ENCODE measurements at regions not wholly inside any gene's neighbourhood (a gene's known extent, or its start where the extent isn't known, plus 50 kb on each side); places are given as distances from the start of the nearest gene placed in this dataset.
"Not testable (repeated sequence)": the region's sequence is repeated elsewhere in the genome, so short reads cannot be mapped to it uniquely, and the experiment has no call there.

GRCh38 chr1:238350471-238350870 lies 459.7 kb upstream of the ZP4 start:
- intact Hi-C loops (cut with DNase I, micrococcal nuclease), result no loop called here
- H3K36me3 Mint-ChIP-seq (ENCODE audit: low read depth), result no peaks in the 10 kb centered on the region
- H3K27ac Mint-ChIP-seq, result no peak overlapping the region
- no peaks in the 10 kb centered on the region for H3K27me3 Mint-ChIP-seq
- DNase-seq (no peak), ATAC-seq (no peak)
- peaks cover 4% of the 10 kb centered on the region for H3K9me3 Mint-ChIP-seq (ENCODE audit: low read depth)
- ChIA-PET CTCF (no interaction called here), POLR2A (no interaction called here)
- H3K4me3 Mint-ChIP-seq, result no peak overlapping the region
- H3K4me1 Mint-ChIP-seq, result no peaks in the 10 kb centered on the region

GRCh38 chr1:238346340-238346739 lies 455.6 kb upstream of the ZP4 start:
- Mint-ChIP-seq H3K36me3 (ENCODE audit: low read depth) (no peaks in the 10 kb centered on the region), H3K4me1 (no peaks in the 10 kb centered on the region), H3K27me3 (no peaks in the 10 kb centered on the region), H3K4me3 (no peak overlapping the region), H3K9me3 (ENCODE audit: low read depth) (no peaks in the 10 kb centered on the region), H3K27ac (no peak overlapping the region)
- CTCF ChIA-PET, result no interaction called here
- intact Hi-C loops (cut with DNase I, micrococcal nuclease), result no loop called here
- DNase-seq, result no peak
- POLR2A ChIA-PET, result no interaction called here
- no peak for ATAC-seq

GRCh38 chr1:238345837-238346236 lies 455.1 kb upstream of the ZP4 start:
- Mint-ChIP-seq H3K4me1 (no peaks in the 10 kb centered on the region), H3K4me3 (no peak overlapping the region), H3K27ac (no peak overlapping the region), H3K27me3 (no peaks in the 10 kb centered on the region), H3K36me3 (ENCODE audit: low read depth) (no peaks in the 10 kb centered on the region), H3K9me3 (ENCODE audit: low read depth) (no peaks in the 10 kb centered on the region)
- ATAC-seq (no peak), DNase-seq (no peak)
- POLR2A ChIA-PET, result no interaction called here
- CTCF ChIA-PET, result interaction anchor here (0.5 kb wide), 1 partner anchor 712 kb away, joined by 4 read pairs; no protein-coding TSS in a partner anchor
- intact Hi-C loops (cut with DNase I, micrococcal nuclease), result no loop called here

GRCh38 chr1:238343852-238344251 lies 453.1 kb upstream of the ZP4 start:
- DNase-seq (no peak), ATAC-seq (no peak)
- intact Hi-C loops (cut with DNase I, micrococcal nuclease), result no loop called here
- no peaks in the 10 kb centered on the region for H3K9me3 Mint-ChIP-seq (ENCODE audit: low read depth)
- POLR2A ChIA-PET, result no interaction called here
- no peaks in the 10 kb centered on the region for H3K36me3 Mint-ChIP-seq (ENCODE audit: low read depth)
- no peak overlapping the region for H3K4me3 Mint-ChIP-seq
- H3K27ac Mint-ChIP-seq, result no peak overlapping the region
- H3K4me1 Mint-ChIP-seq, result no peaks in the 10 kb centered on the region
- CTCF ChIA-PET, result no interaction called here
- H3K27me3 Mint-ChIP-seq, result no peaks in the 10 kb centered on the region

- Mint-ChIP-seq H3K4me1 (no peaks in the 10 kb centered on the region), H3K27ac (no peak overlapping the region), H3K27me3 (no peaks in the 10 kb centered on the region), H3K4me3 (no peak overlapping the region), H3K36me3 (ENCODE audit: low read depth) (no peaks in the 10 kb centered on the region), H3K9me3 (ENCODE audit: low read depth) (peaks cover 12% of the 10 kb centered on the region)
- ATAC-seq (no peak), DNase-seq (no peak)
- ChIA-PET CTCF (no interaction called here), POLR2A (no interaction called here)
- intact Hi-C loops (cut with DNase I, micrococcal nuclease), result no loop called here
Measured at GRCh38 chr1:238341395-238341794, 450.7 kb upstream of the ZP4 start.

- intact Hi-C loops (cut with DNase I, micrococcal nuclease), result no loop called here
- no peak overlapping the region for H3K27ac Mint-ChIP-seq
- POLR2A ChIA-PET, result no interaction called here
- H3K9me3 Mint-ChIP-seq (ENCODE audit: low read depth), result peaks cover 14% of the 10 kb centered on the region
- H3K27me3 Mint-ChIP-seq, result no peaks in the 10 kb centered on the region
- H3K4me1 Mint-ChIP-seq, result no peaks in the 10 kb centered on the region
- CTCF ChIA-PET, result no interaction called here
- no peak overlapping the region for H3K4me3 Mint-ChIP-seq
- no peak for DNase-seq
- ATAC-seq, result no peak
- H3K36me3 Mint-ChIP-seq (ENCODE audit: low read depth), result no peaks in the 10 kb centered on the region
Measured at GRCh38 chr1:238340989-238341388, 450.3 kb upstream of the ZP4 start.

- CTCF ChIA-PET, result no interaction called here
- Mint-ChIP-seq H3K27me3 (no peaks in the 10 kb centered on the region), H3K4me3 (no peak overlapping the region), H3K27ac (no peak overlapping the region), H3K9me3 (ENCODE audit: low read depth) (peaks cover 14% of the 10 kb centered on the region), H3K4me1 (no peaks in the 10 kb centered on the region), H3K36me3 (ENCODE audit: low read depth) (no peaks in the 10 kb centered on the region)
- no peak for DNase-seq
- intact Hi-C loops (cut with DNase I, micrococcal nuclease), result no loop called here
- POLR2A ChIA-PET, result no interaction called here
- ATAC-seq, result no peak
Measured at GRCh38 chr1:238336531-238336930, 445.8 kb upstream of the ZP4 start.

- Mint-ChIP-seq H3K4me3 (no peak overlapping the region), H3K4me1 (no peaks in the 10 kb centered on the region), H3K9me3 (ENCODE audit: low read depth) (peaks cover 14% of the 10 kb centered on the region), H3K27ac (no peak overlapping the region), H3K27me3 (no peaks in the 10 kb centered on the region), H3K36me3 (ENCODE audit: low read depth) (no peaks in the 10 kb centered on the region)
- ATAC-seq (no peak), DNase-seq (no peak)
- ChIA-PET POLR2A (no interaction called here), CTCF (interaction anchor here (1.6 kb wide), 1 partner anchor 9 kb away, joined by 3 read pairs; no protein-coding TSS in a partner anchor)
- intact Hi-C loops (cut with DNase I, micrococcal nuclease), result no loop called here
Measured at GRCh38 chr1:238334170-238334569, 443.4 kb upstream of the ZP4 start.

GRCh38 chr1:238331557-238331956 lies 440.8 kb upstream of the ZP4 start:
- POLR2A ChIA-PET, result no interaction called here
- Mint-ChIP-seq H3K9me3 (ENCODE audit: low read depth) (peaks cover 11% of the 10 kb centered on the region), H3K27me3 (no peaks in the 10 kb centered on the region), H3K27ac (no peak overlapping the region), H3K4me3 (no peak overlapping the region), H3K36me3 (ENCODE audit: low read depth) (no peaks in the 10 kb centered on the region), H3K4me1 (no peaks in the 10 kb centered on the region)
- CTCF ChIA-PET, result no interaction called here
- DNase-seq (no peak), ATAC-seq (no peak)
- intact Hi-C loops (cut with DNase I, micrococcal nuclease), result no loop called here

GRCh38 chr1:238329671-238330070 lies 438.9 kb upstream of the ZP4 start:
- no peak for ATAC-seq
- no peaks in the 10 kb centered on the region for H3K36me3 Mint-ChIP-seq (ENCODE audit: low read depth)
- CTCF ChIA-PET, result no interaction called here

GRCh38 chr1:238327033-238327432 lies 436.3 kb upstream of the ZP4 start:
- CTCF ChIA-PET; DNase-seq; H3K4me1 Mint-ChIP-seq; intact Hi-C loops (cut with DNase I, micrococcal nuclease); H3K4me3 Mint-ChIP-seq; H3K27me3 Mint-ChIP-seq; H3K36me3 Mint-ChIP-seq (ENCODE audit: low read depth); H3K27ac Mint-ChIP-seq; ATAC-seq; POLR2A ChIA-PET: not testable (repeated sequence)
- H3K9me3 Mint-ChIP-seq (ENCODE audit: low read depth), result peaks cover 16% of the 10 kb centered on the region

More at GRCh38 chr1:238329671-238330070, 438.9 kb upstream of the ZP4 start:
- POLR2A ChIA-PET, result no interaction called here
- DNase-seq, result no peak
- Mint-ChIP-seq H3K27me3 (no peaks in the 10 kb centered on the region), H3K27ac (no peak overlapping the region), H3K9me3 (ENCODE audit: low read depth) (peaks cover 12% of the 10 kb centered on the region), H3K4me1 (no peaks in the 10 kb centered on the region), H3K4me3 (no peak overlapping the region)
- intact Hi-C loops (cut with DNase I, micrococcal nuclease), result no loop called here

GRCh38 chr1:238326479-238326878 lies 435.8 kb upstream of the ZP4 start:
- H3K9me3 Mint-ChIP-seq (ENCODE audit: low read depth), result peaks cover 19% of the 10 kb centered on the region
- DNase-seq; H3K4me1 Mint-ChIP-seq; H3K27ac Mint-ChIP-seq; ATAC-seq; POLR2A ChIA-PET; H3K4me3 Mint-ChIP-seq; H3K27me3 Mint-ChIP-seq; intact Hi-C loops (cut with DNase I, micrococcal nuclease); H3K36me3 Mint-ChIP-seq (ENCODE audit: low read depth); CTCF ChIA-PET: not testable (repeated sequence)

GRCh38 chr1:238324211-238324864 lies 433.6 kb upstream of the ZP4 start:
- H3K36me3 Mint-ChIP-seq (ENCODE audit: low read depth), result no peaks in the 10 kb centered on the region
- H3K27me3 Mint-ChIP-seq, result no peaks in the 10 kb centered on the region
- no peak overlapping the region for H3K27ac Mint-ChIP-seq
- H3K9me3 Mint-ChIP-seq (ENCODE audit: low read depth), result peaks cover 20% of the 10 kb centered on the region
- POLR2A ChIA-PET, result no interaction called here
- no peak overlapping the region for H3K4me3 Mint-ChIP-seq
- DNase-seq (no peak), ATAC-seq (no peak)
- CTCF ChIA-PET, result interaction anchor here (0.6 to 0.9 kb wide), 2 partner anchors 11 to 88 kb away, joined by 3 read pairs; no protein-coding TSS in a partner anchor
- intact Hi-C loops (cut with DNase I, micrococcal nuclease), result no loop called here
- no peaks in the 10 kb centered on the region for H3K4me1 Mint-ChIP-seq
